ENCODE measurements at regions not wholly inside any gene's neighbourhood (a gene's known extent, or its start where the extent isn't known, plus 50 kb on each side); places are given as distances from the start of the nearest gene placed in this dataset.

DNA sequence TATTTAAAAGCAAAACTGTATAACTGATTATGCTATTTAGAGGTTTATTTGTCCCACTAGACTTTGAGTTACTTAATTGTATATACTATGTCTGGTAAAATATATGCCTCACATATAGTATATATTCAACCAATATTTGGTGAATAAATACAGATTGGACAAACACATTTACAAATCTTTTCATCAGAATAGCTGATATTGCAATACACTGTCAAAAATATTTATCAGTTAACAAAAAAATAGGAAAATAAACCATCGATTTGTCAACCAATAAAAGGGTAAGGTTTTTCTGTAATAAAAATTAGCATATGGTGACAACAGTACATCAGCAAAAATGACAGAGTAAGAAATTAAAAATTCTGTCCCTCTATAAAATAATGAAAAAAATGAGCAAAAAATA lies 889.9 kb upstream of the INTU start:
- Histone ChIP-seq H3K9me1 (replicated peaks; ENCODE audit: control insufficient read depth, extremely low read depth, insufficient read depth, low read length) (no peaks in the 10 kb centered on the region), H3K4me1 (ENCODE audit: control insufficient read depth, extremely low read depth, insufficient read depth, low read length) (no peaks in the 10 kb centered on the region), H3K9me3 (replicated peaks; ENCODE audit: control insufficient read depth, insufficient read depth, low read length) (no peaks in the 10 kb centered on the region), H3K27me3 (ENCODE audit: control insufficient read depth in 2 of 2, insufficient read depth in 2 of 2, low read length in 2 of 2) (no peaks in the 10 kb centered on the region), H3K4me3 (replicated peaks in 1 of 3; ENCODE audit: insufficient read depth in 1 of 3, low read depth in 1 of 3, low read length in 3 of 3) (no peak overlapping the region), H3K36me3 (ENCODE audit: control insufficient read depth in 2 of 2, extremely low read depth in 1 of 2, insufficient read depth in 2 of 2, low read length in 2 of 2) (no peaks in the 10 kb centered on the region), H2AFZ (ENCODE audit: low read depth, low read length) (no peak overlapping the region), H3K79me2 (ENCODE audit: control insufficient read depth, insufficient read depth, low read length) (no peaks in the 10 kb centered on the region), H4K20me1 (replicated peaks; ENCODE audit: control insufficient read depth, extremely low read depth, insufficient read depth, low read length) (no peaks in the 10 kb centered on the region), H3K27ac (ENCODE audit: insufficient read depth, low read depth, low read length) (no peak overlapping the region), H3K4me2 (ENCODE audit: insufficient read depth, low read length) (no peak overlapping the region), H3K9ac (replicated peaks; ENCODE audit: extremely low read depth, insufficient read depth, low read length) (no peak overlapping the region)
- CTCF ChIA-PET = interaction anchor here (1.9 kb wide), 1 partner anchor 13 kb away, joined by 4 read pairs; no protein-coding TSS in a partner anchor
- intact Hi-C loops (cut with micrococcal nuclease) = no loop called here
- TF ChIP-seq, protein P1, sequence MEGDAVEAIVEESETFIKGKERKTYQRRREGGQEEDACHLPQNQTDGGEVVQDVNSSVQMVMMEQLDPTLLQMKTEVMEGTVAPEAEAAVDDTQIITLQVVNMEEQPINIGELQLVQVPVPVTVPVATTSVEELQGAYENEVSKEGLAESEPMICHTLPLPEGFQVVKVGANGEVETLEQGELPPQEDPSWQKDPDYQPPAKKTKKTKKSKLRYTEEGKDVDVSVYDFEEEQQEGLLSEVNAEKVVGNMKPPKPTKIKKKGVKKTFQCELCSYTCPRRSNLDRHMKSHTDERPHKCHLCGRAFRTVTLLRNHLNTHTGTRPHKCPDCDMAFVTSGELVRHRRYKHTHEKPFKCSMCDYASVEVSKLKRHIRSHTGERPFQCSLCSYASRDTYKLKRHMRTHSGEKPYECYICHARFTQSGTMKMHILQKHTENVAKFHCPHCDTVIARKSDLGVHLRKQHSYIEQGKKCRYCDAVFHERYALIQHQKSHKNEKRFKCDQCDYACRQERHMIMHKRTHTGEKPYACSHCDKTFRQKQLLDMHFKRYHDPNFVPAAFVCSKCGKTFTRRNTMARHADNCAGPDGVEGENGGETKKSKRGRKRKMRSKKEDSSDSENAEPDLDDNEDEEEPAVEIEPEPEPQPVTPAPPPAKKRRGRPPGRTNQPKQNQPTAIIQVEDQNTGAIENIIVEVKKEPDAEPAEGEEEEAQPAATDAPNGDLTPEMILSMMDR (IDR thresholded peaks at IDR 0.05; ENCODE audit: extremely low read depth in 1 of 2, insufficient read depth in 1 of 2, low read depth in 1 of 2, low read length in 2 of 2) = no peak
- TF ChIP-seq MYC (IDR thresholded peaks at IDR 0.05; ENCODE audit: low read depth, low read length) (no peak), POLR2AphosphoS5 (IDR thresholded peaks at IDR 0.05; ENCODE audit: insufficient read depth, low read depth, low read length) (no peak), EZH2 (IDR thresholded peaks at IDR 0.05; ENCODE audit: borderline replicate concordance, low read depth, low read length, severe bottlenecking) (no peak), POLR2A (IDR thresholded peaks at IDR 0.05; ENCODE audit: low read depth, low read length) (no peak), FOS (IDR thresholded peaks at IDR 0.05; ENCODE audit: borderline replicate concordance, insufficient read depth, low read length) (no peak), JUN (IDR thresholded peaks at IDR 0.05; ENCODE audit: borderline replicate concordance, insufficient read depth, insufficient read length, low read depth) (no peak), GATA2 (IDR thresholded peaks at IDR 0.05; ENCODE audit: insufficient read depth, insufficient read length, low read depth, low read length) (no peak)
- TF ChIP-seq, protein P2, sequence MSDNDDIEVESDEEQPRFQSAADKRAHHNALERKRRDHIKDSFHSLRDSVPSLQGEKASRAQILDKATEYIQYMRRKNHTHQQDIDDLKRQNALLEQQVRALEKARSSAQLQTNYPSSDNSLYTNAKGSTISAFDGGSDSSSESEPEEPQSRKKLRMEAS (IDR thresholded peaks at IDR 0.05; ENCODE audit: insufficient read depth, insufficient read length) = no peak
- FAIRE-seq (no peak), DNase-seq (ENCODE audit: low read depth, low spot score) (no peak)
- no TSS peak for BruUV-seq (replicated peaks)
- POLR2A ChIA-PET = no interaction called here
- dilution Hi-C loops (cut with MboI; ENCODE audit: extremely low pct_ligation_motif_present, low sequenced_read_pairs) = no loop called here
